ENCODE measurements at regions not wholly inside any gene's neighbourhood (a gene's known extent, or its start where the extent isn't known, plus 50 kb on each side); places are given as distances from the start of the nearest gene placed in this dataset.
"Not testable (repeated sequence)": the region's sequence is repeated elsewhere in the genome, so short reads cannot be mapped to it uniquely, and the experiment has no call there.

- no peak for TF ChIP-seq CTCF (conservative IDR thresholded peaks at IDR 0.05; ENCODE audit: control insufficient read depth, insufficient read depth, low read depth, low read length)
- DNase-seq (ENCODE audit: low read depth) = no peak
- H3K4me3 ChIP-seq (ENCODE audit: control insufficient read depth, low read depth, low read length) = no peak overlapping the region
These were observed 56.6 kb upstream of the ANKRD10 start for GRCh38 chr13:110971486-110971885.

DNA sequence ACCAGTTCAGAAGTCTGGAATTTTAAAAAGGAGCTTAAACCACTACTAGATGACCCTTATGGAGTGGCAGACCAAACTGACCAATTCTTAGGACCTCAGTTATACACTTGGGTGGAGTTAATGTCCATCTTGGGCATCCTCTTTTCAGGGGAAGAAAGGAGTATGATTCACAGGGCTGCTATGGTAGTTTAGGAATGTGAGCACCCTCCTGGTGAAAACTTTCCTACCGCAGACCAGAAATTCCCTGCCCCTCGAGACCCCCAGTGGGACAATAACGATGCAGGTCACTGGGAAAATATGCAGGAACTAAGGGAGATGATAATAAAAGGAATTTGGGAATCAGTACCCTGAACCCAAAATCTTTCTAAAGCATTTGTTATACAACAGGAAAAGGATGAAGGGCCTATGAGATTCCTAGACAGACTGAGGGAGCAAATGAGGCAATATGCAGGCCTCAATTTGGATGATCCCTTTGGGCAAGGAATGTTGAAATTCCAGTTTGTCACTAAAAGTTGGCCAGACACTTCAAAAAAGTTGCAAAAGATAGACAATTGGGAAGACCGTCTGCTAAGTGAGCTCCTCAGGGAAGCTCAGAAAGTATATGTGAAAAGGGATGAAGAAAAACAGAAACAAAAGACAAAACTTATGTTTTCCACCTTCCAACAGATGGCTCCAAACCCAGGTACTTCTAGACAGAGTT is 52.4 kb upstream of the ANKRD10 start:
- not testable (repeated sequence) for DNase-seq (ENCODE audit: low read depth); H3K4me3 ChIP-seq (ENCODE audit: control insufficient read depth, low read depth, low read length)

GRCh38 chr13:110965755-110966134 is 50.9 kb upstream of the ANKRD10 start:
- TF ChIP-seq CTCF (conservative IDR thresholded peaks at IDR 0.05; ENCODE audit: control insufficient read depth, insufficient read depth, low read depth, low read length) = no peak
- DNase-seq (ENCODE audit: low read depth) = no peak
- no peak overlapping the region for H3K4me3 ChIP-seq (ENCODE audit: control insufficient read depth, low read depth, low read length)

- no peak for TF ChIP-seq CTCF (conservative IDR thresholded peaks at IDR 0.05; ENCODE audit: control insufficient read depth, insufficient read depth, low read depth, low read length)
- H3K4me3 ChIP-seq (ENCODE audit: control insufficient read depth, low read depth, low read length) = no peak overlapping the region
- peak; percentile 94 for DNase-seq (ENCODE audit: low read depth)
These were observed 50.3 kb upstream of the ANKRD10 start for GRCh38 chr13:110965038-110965754.

All from fibroblast of mammary gland (primary cell).